Lower lobe of right lung (tissue), 2 donors: ENCODE measurements at regions not wholly inside any gene's neighbourhood (a gene's known extent, or its start where the extent isn't known, plus 50 kb on each side); places are given as distances from the start of the nearest gene placed in this dataset.
A peak's percentile ranks its signal among the peaks of the same experiment; 100 is the strongest.

ENCODE experiments used
- ATAC-seq, 2 donors: fragments of 200-7000 bp; cut with Tn5 transposase; one replicate each; pipeline ENCODE4 v1.9.1; 2020 to 2022; ENCODE audit warnings: mild to moderate bottlenecking in 2 of 2, moderate library complexity in 2 of 2
- DNase-seq: peaks from one replicate; pipeline ENCODE4 v3.0.0-alpha.2; 2020
- H3K27ac ChIP-seq: fragments of 200-600 bp; one replicate; pipeline ENCODE4 v1.8.0; 2022
- H3K27me3 ChIP-seq: fragments of 200-600 bp; one replicate; pipeline ENCODE4 v1.8.0; 2022; ENCODE audit warnings: low read depth
- H3K36me3 ChIP-seq: fragments of 200-600 bp; one replicate; pipeline ENCODE4 v1.8.0; 2022; ENCODE audit warnings: mild to moderate bottlenecking
- H3K4me1 ChIP-seq: fragments of 200-600 bp; one replicate; pipeline ENCODE4 v1.8.0; 2022
- H3K4me3 ChIP-seq: fragments of 200-600 bp; one replicate; pipeline ENCODE4 v1.8.0; 2022; ENCODE audit warnings: mild to moderate bottlenecking
- H3K9me3 ChIP-seq: fragments of 200-600 bp; one replicate; pipeline ENCODE4 v1.8.0; 2022
- intact Hi-C: fragments of 100-400 bp; cut with DNase I; formaldehyde crosslinking; loops from one replicate; pipeline ENCODE4 v1.11.0; 2022
- TF ChIP-seq, protein P1 (sequence below): fragments of 200-600 bp; IDR thresholded peaks from one replicate; pipeline ENCODE4 v1.8.0; 2022; ENCODE audit warnings: antibody characterized with exemption, mild to moderate bottlenecking
- donor health status: DM: no; HTN: yes; CAD: no; lungs with severe emphysema.

DNA sequence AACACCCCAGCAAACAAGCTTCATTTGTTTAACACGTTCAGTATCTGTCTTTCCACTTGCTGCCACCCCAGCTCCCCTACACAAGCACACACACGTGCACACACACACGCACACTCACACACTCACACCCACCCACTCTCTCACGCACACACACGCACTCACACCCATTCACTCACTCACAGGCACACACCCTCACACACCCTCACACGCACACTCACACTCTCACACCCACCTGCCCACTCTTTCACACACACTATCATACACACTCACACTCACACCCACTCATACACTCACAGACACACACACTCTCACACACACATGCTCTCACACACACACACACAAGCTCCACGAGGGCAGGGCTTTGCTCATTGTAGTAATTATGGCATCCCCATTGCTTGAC, 378.8 kb upstream of the SULF2 start:
- Histone ChIP-seq H3K36me3 (no peaks in the 10 kb centered on the region), H3K27ac (no peak overlapping the region), H3K4me3 (no peak overlapping the region), H3K27me3 (peaks cover 10% of the 10 kb centered on the region), H3K9me3 (no peaks in the 10 kb centered on the region), H3K4me1 (no peaks in the 10 kb centered on the region)
- TF ChIP-seq, protein P1, sequence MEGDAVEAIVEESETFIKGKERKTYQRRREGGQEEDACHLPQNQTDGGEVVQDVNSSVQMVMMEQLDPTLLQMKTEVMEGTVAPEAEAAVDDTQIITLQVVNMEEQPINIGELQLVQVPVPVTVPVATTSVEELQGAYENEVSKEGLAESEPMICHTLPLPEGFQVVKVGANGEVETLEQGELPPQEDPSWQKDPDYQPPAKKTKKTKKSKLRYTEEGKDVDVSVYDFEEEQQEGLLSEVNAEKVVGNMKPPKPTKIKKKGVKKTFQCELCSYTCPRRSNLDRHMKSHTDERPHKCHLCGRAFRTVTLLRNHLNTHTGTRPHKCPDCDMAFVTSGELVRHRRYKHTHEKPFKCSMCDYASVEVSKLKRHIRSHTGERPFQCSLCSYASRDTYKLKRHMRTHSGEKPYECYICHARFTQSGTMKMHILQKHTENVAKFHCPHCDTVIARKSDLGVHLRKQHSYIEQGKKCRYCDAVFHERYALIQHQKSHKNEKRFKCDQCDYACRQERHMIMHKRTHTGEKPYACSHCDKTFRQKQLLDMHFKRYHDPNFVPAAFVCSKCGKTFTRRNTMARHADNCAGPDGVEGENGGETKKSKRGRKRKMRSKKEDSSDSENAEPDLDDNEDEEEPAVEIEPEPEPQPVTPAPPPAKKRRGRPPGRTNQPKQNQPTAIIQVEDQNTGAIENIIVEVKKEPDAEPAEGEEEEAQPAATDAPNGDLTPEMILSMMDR, result no peak
- no peak for DNase-seq
- intact Hi-C loops, result no loop called here
- ATAC-seq, result peak in 1 of 2 donors; percentile 9

DNA sequence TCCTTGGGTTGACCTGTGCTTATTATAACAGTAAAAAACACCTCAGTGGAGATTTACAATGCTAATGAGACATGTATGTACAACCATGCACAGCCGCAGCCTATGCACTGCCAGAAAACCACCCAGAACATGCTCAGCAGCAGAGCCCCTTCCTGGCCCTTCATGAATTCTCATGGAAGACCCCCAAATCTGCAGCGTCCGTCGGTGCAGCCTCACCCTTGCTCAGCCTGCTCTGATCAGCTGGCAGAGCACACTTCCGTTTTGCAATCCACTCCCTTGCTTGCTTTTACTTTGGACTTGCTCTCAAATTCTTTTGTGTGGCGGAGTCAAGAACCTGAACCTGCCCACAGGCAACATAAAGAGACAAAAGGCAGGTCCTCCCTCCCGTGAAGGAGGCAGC, 378.2 kb upstream of the SULF2 start:
- Histone ChIP-seq H3K27ac (no peak overlapping the region), H3K9me3 (no peaks in the 10 kb centered on the region), H3K36me3 (no peaks in the 10 kb centered on the region), H3K27me3 (peaks cover 10% of the 10 kb centered on the region), H3K4me1 (no peaks in the 10 kb centered on the region), H3K4me3 (no peak overlapping the region)
- ATAC-seq, result no peak
- no peak for DNase-seq
- TF ChIP-seq, protein P1, result no peak
- intact Hi-C loops, result no loop called here

DNA sequence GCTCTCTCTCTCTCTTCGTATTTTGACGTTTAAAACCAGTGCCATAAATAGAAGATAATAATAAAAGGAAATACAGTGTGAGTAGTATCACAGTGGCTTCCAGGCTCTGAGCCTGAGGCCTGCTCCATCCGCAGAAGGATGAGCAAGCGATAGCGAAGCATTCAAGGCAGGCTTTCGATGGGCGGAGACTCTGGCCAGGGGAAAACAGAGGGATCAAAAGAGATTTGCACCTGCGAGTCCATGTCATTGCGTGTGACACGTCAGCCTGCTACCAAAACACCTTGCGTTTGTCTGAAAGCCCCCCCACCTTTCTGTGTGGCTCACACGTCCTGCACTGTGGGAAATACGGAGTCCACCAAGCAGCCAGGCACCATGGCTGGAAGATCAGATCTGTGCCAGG, 377.3 kb upstream of the SULF2 start:
- no peak for ATAC-seq
- intact Hi-C loops, result no loop called here

DNA sequence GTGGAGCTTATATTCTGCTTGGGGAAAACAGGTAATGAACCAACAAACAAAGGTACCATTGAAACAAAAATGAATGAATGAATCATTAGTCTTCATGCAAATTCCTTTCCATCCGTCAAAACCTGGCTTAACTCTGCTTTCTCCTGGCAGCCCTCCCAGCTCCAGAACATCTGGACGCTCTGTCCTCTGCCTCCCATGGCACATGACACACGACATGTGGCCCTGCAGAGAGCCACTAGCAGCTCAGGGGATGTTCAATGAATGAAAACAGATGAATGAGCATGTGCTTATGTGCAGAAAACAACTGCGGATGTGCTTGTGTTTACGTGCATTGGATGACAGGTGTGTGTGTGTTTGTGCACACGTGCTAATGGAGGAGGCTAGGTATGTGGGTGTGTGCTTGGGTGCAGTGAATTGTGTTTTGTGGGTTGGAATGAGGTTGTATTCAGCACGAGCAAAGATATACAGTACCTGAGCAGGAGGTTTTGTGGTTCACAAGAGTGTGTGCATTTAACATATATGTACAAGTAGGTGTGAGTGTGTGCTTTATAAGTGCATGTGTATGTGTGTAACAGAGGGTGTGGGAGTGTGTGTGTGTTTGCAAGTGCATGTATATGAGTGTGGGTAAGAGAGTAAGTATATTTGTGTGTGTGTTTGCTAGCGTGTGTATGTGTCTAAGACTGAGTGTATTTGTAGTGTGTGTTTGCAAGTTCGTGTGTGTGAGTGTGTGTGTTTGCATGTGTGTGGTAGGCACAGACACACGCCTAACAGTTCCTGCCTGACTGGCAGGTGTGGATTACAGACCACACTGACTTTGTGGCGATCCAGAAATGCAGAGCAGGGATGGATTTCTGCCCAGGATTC, 374.1 kb upstream of the SULF2 start:
- ATAC-seq, result no peak
- no peak overlapping the region for H3K4me3 ChIP-seq

More for the DNA sequence above, 377.3 kb upstream of the SULF2 start:
- Histone ChIP-seq H3K36me3 (no peaks in the 10 kb centered on the region), H3K27me3 (peaks cover 10% of the 10 kb centered on the region), H3K4me3 (no peak overlapping the region), H3K4me1 (peaks cover under 1% of the 10 kb centered on the region), H3K27ac (no peak overlapping the region), H3K9me3 (no peaks in the 10 kb centered on the region)
- no peak for DNase-seq
- TF ChIP-seq, protein P1, result no peak

DNA sequence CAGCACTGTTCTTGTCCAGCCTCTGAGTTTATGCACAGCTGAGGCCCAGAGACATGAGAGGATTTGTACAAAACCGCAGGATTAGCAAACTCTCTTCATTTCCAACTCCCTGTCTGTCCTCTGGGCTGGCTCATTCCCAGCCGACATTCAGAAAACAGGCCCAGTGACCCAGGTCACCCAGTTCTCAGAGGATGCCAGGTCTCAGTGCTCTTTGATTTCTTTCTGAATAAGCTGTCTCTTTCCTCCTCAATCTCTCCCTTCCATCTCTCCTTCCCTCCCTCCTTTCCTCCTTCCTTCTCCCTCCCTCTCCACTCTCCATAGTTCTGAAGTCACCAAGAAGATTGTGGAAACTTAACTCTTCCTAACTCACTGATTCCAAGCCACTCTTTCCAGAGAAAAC, 372.7 kb upstream of the SULF2 start:
- Histone ChIP-seq H3K9me3 (no peaks in the 10 kb centered on the region), H3K4me1 (peaks cover 5% of the 10 kb centered on the region), H3K27me3 (no peaks in the 10 kb centered on the region), H3K36me3 (no peaks in the 10 kb centered on the region), H3K27ac (no peak overlapping the region), H3K4me3 (no peak overlapping the region)
- ATAC-seq (no peak), DNase-seq (no peak)
- intact Hi-C loops, result no loop called here
- TF ChIP-seq, protein P1, result no peak

More for the DNA sequence above, 374.1 kb upstream of the SULF2 start:
- TF ChIP-seq, protein P1, result no peak
- H3K9me3 ChIP-seq, result no peaks in the 10 kb centered on the region
- DNase-seq, result no peak
- no peak overlapping the region for H3K27ac ChIP-seq
- no peaks in the 10 kb centered on the region for H3K27me3 ChIP-seq
- intact Hi-C loops, result no loop called here
- peaks cover 5% of the 10 kb centered on the region for H3K4me1 ChIP-seq
- H3K36me3 ChIP-seq, result no peaks in the 10 kb centered on the region
